NCI-H2107 treated with DMSO at 0.1 percent for 48 hours (cell line): ENCODE measurements at regions not wholly inside any gene's neighbourhood (a gene's known extent, or its start where the extent isn't known, plus 50 kb on each side); places are given as distances from the start of the nearest gene placed in this dataset.

Experiments used
- DNase-seq: peaks from one replicate; lab custom pipeline; 2025; ENCODE audit not compliant: unreplicated experiment; lab: John Stamatoyannopoulos, UW

GRCh38 chrX:78213331-78213730, 73.9 kb upstream of the TAF9B start:
- no peak for DNase-seq

GRCh38 chrX:78199851-78200250, 60.4 kb upstream of the TAF9B start:
- peak; percentile 1 for DNase-seq
